ENCODE measurements at regions not wholly inside any gene's neighbourhood (a gene's known extent, or its start where the extent isn't known, plus 50 kb on each side); places are given as distances from the start of the nearest gene placed in this dataset.

GRCh38 chr3:177410730-177411129 lies 213.4 kb upstream of the TBL1XR1 start:
- no peak for TF ChIP-seq CTCF (IDR thresholded peaks at IDR 0.05; ENCODE audit: low read depth, low read length, missing input control)
- no peak for TF ChIP-seq REST (IDR thresholded peaks at IDR 0.05)
- TF ChIP-seq YY1 (IDR thresholded peaks at IDR 0.05): no peak
- no peak for TF ChIP-seq FOXA1 (IDR thresholded peaks at IDR 0.05)
- no peak for TF ChIP-seq ATF3 (IDR thresholded peaks at IDR 0.05)
